ENCODE measurements at regions not wholly inside any gene's neighbourhood (a gene's known extent, or its start where the extent isn't known, plus 50 kb on each side); places are given as distances from the start of the nearest gene placed in this dataset.
"Not testable (repeated sequence)": the region's sequence is repeated elsewhere in the genome, so short reads cannot be mapped to it uniquely, and the experiment has no call there.

DNA sequence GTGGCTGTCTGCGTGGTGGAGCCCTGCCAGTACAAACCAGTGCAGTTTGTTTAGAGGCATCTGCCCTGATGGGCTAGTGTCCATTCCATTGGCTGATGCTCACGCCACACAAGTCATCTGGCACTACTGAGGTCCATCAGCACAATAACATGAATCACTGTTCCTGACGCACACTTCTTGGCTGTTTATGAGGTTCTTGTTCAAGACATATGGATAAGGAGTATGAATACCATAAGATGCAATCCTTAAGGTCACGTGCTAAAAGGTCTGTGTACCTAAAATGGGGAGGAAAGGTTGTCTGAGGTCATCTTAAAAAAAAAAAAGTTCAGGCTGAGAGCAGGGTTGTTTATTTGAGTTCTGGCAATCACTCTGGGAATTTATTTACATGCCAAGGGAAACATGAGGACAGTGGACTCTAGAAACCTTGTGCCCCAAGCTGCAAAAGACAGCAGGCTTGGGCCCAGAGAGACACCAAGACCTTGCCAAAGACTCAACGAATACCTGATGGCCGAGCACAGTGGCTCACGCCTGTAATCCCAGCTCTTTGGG is 54.1 kb upstream of the SHLD1 start:
- DNase-seq (ENCODE audit: low read depth) = peak; percentile 30

DNA sequence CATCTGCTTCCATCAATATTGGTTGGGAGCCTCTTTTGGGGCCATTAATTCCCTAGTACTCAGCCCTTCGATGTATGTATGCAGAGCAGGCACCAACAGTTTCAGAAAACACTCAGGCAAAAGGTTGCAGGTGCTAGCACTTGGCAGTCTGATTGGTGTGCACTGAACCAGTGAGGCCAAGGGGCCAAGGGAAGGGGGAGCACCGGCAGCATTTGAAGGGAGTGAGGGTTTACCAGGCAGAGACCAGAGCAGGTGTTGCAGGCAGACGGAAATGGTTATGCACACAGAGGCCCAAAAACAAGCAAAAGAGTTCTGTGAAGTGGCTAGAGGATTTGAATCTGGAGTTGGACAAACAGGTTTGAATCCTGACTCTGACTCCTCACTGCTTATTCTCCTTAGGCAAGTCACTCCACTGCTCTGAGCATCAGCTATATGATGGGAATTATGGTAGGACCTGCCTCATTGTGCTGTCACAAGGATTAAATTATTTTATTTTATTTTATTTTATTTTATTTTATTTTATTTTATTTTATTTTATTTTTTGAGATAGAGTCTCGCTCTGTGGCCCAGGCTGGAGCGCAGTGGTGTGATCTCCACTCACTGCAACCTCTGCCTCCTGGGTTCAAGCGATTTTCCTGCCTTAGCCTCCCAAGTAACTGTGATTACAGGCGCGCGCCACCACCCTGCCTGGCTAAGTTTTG is 58.1 kb upstream of the SHLD1 start:
- DNase-seq (ENCODE audit: low read depth) = no peak

DNA sequence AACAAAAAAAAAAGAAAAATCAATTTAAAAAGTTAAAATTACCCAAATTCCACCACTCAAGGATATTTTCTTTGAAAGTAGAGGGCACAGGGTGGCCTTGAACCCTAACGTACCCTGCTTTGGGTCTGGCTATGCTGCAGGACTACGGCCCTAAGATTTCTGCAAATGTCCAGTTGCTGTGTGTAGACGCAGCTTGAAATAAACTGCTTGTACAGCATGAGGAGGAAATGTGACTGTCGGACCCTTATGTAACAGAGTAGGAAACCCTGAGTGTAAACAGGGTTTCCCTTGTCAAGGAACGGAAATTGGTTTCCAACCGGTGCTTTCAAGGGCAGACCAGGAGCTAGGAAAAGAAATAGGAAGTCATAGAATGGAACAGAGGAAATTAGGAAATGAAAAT is 60.7 kb upstream of the SHLD1 start:
- no peak for DNase-seq (ENCODE audit: low read depth)

DNA sequence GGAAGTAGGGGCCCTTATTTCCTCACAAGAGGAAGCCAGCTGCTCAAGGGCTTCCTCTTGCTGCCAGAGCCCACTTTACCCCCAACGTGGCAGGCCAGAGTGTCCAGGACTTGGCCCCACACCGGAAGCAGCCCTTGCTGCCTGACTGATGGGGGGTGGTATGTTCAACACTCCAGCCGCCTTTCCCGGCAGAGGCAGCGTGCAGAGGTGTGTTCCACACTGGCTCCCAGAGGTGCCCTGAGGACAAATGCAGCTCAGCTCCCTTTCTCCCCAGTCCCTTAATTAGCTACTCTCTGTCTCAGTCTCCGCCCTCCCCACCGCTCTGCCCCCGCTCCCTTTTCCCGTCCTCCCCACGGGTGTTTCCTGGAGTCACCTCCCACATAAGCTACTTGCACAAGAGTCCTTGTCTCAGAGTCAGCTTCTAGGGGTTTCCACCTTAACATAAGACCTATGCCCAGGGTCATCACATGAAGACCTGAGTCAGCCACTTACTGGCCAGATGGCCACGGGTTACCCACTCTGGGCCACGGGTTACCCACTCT is 61.7 kb upstream of the SHLD1 start:
- DNase-seq (ENCODE audit: low read depth) = no peak

DNA sequence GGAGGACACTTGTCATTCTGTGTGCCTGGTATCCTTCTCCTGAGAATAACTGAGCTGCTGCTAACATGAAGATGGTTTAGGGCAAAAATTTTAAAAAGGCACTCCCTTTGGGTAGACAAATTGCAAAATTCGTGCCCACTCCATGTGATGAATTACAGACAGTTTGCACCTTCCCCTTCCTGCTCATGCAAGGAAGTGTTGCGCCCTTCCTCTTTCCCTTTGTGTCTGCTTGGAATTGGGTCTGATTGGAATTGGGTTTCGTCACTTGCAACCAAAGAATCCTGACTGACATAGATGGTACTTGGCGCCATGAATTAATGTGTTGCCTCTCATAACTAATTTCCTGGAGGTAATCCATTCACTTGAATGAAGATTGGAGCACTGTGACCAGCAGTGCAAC is 62.3 kb upstream of the SHLD1 start:
- no peak for DNase-seq (ENCODE audit: low read depth)

DNA sequence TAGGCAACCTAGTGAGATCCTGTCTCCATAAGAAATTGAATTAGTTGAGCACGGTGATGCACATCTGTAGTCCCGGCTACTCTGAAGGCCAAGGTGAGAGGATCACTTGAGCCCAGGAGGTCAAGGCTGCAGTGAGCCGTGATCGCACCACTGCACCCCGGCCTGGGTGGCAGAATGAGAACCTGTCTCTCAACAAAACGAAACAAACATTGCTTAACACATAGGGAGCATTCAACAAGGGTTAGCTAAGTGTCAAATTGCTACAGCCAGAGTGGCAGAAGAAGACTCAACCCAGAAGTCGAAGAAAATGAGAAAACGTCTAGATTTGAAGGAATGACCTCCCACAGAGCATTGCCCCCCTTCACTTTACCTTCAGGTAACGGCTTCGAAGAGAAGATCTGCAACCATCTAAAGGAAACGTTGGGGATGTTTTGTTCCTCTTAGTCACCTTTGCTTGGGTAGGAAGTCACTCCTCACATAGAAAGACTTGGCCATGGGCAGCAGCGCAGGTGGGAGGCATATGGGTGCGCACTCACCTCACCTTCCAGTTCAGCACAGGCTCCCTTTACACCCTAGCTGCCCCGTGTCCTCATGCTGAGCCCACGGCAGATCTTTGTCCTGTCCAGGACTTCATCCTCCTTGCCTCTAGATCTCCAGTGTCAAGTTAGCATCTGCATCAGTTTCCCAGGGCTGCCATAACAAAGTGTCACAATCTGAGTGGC is 63.7 kb upstream of the SHLD1 start:
- DNase-seq (ENCODE audit: low read depth) = no peak

DNA sequence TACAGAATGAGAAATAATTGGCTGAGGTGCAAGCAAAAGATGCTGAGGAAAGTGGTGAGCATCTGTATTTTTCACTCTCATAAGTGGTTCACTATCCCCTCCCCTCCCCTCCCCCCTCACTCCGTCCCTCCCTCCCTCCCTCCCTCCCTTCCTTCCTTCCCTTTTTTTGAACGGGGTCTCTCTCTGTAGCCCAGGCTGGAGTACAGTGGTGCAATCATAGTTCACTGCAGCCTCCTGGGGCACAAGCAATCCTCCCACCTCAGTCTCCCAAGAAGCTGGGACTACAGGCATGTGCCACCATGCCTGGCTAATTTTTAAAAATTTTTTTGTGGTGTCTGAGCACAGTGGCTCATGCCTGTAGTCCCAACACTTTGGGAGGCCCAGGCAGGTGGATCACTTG is 67.6 kb upstream of the SHLD1 start:
- not testable (repeated sequence) for DNase-seq (ENCODE audit: low read depth)

DNA sequence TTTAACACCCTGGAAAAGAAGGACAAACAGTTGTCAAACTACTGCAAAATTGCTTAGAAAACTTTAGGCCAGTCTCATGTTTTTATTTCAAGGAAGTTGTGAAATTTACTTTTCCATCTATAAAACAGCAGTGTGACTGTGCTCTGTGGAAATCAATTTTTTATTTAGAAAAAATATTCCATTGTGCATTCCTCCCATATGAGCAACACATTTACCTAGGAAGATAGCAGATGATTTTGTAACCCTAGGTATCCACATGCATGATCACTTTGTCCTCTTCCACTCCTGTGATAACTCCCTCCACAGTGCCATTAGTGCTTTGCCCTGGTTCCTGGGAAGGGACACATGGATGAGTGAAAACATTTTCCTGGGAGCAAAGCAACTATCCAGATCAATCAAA is 69.4 kb upstream of the GPCPD1 start:
- no peak for DNase-seq (ENCODE audit: low read depth)

DNA sequence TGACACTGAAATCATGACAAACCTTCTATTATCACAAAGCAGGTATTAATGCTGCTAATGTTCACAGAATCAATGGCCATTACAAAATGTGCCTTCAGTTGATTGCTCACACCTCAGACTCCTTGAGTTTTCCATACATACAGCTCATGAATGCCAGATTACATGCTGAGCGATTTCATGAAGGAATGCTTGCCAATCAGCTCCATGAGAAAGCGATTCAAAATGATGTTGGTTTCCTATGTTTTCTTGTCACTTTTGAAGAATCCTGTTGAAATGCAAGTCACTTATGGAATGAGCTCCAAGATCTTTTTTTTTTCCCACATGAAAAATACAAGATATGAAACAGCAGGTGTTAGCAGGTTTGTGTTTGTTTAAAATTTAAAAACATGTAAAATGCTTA is 68.0 kb upstream of the GPCPD1 start:
- DNase-seq (ENCODE audit: low read depth) = no peak

DNA sequence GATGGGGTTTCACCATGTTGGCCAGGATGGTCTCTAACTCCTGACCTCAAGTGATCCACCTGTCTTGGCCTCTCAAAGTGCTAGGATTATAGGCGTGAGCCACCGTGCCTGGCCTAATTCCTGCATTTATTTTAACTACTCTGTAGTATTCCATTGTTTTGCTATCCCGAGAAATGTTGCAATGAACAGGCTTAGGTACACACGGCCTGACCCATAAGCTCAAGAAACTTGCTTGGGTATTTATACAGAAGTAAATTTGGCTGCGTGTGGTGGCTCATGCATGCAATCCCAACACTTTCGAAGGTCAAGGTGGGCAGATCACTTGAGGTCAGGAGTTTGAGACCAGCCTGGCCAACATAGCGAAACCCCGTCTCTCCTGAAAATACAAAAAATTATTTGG is 67.1 kb upstream of the GPCPD1 start:
- not testable (repeated sequence) for DNase-seq (ENCODE audit: low read depth)

DNA sequence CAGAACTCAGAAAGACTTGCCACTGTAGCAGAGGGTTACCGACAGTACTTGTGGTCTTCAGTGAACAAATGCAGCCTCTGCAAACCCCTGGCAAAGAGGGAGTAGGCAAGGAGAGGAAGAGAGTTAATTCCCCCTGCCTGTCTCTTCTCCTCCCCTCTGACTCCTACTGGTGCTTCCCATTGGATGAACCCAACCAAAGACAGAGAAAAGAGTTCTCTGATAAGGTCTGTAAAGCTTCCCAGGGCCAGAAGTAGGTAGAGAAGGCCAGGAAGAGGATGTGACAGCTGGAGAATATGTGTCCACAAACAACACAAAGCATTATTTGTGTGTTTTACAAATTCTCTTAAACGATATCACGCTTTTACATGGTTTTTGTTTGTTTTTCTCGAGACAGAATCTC is 66.6 kb upstream of the GPCPD1 start:
- DNase-seq (ENCODE audit: low read depth) = no peak

DNA sequence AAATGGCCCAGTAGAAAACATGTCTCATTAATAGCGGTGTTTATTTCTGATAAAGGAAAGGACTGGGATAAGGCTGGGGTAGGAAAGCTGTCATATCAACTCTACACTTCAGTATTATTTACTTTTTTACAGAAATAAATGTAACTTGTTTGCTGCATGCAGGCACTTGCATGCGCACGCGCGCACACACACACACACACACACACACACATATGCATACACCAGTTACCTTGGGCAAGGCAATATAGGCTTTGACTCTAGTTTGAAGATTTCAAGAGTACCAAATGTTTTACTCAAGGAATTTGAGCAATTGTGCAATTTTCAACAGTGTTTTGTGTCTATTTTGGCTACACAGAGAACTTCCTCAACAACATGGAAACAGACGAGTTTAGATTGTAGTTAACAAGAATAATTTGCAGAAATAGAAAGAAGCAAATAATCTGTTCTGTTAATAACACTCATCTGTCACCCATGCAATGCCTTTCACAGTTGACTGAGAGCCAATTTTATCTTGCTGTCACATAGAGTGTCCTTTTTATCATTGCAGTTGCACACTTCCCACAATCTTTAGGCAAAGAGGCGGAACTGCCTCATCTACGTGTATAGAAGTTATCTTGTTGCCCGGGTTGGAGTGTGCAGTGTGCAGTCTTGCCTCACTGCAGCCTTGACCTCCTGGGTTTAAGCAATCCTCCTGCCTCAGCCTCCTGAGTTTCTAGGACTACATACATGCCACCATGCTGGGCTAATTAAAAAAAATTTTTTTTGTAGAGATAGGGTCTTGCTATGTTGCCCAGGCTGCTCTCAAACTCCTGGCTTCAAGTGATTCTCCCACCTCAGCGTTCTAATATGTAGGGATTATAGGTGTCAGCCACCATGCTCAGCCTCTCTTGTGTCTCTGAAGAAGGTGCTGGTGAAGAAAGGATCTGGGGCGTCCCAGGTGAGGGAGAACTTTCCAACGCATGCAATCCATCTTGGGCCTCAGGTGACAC is 64.6 kb upstream of the GPCPD1 start:
- DNase-seq (ENCODE audit: low read depth) = no peak

DNA sequence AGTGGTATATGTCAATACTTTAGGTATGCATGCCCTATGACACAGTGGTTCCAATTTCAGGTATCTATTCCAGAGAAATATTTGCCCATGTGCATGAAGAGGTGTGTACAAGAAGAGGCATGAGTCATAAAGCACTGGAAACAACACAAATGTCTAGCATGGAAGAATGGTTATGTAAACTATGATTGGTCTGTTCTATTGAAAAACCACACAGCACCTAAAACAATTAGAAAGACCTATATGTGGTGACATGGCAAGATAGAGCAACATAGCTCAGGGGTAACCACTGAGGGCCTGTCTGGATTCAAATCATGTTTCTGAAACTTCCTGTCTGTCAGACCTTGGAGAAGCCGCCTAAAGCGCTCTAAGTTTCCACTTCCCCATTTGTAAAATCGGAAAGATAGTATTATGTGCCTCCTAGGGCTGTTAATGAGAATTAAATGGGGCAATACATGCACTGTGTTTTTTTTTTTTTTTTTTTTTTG is 63.4 kb upstream of the GPCPD1 start:
- DNase-seq (ENCODE audit: low read depth) = no peak

DNA sequence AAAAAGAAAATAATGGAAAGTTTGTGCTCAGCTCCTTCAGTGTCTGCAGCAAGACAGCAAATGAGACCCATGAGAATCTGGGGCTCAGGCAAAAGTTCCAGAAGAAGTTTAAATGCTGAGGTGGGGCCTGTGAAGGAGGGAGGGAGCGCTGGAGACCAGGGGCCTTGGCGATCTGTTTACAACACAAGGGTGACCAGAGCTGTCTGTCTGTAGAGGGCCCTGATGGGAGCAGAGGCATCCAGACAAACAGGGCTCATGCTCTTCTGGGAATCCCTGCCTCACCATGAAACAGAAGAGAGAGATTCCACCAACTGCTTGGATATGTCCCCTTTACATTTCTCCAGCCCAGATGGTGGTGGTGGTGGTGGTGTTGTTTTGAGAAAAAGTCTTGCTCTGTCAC is 60.1 kb upstream of the GPCPD1 start:
- no peak for DNase-seq (ENCODE audit: low read depth)

DNA sequence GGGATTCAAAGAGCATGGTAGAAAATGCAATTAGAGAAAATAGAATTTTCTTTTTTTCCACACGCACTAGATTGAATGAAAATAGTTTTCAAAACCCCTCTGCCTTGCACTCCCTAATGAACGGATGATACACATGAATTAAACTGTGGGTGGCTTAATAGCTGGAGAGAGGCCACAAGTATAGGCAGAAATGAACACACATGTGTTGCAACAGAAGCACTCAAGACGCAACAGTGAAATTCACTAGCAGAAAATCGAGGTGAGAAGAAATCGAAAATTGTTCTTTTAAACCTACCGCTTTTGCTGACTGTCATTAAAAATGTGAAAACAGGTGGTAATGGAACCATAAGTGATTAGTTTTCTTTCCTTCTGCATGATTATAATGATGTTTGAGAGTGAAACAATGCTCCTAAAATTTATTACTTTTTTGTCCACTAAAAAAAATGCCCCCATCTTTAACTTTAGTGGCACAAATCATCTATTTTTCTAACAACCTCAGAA is 59.3 kb upstream of the GPCPD1 start:
- DNase-seq (ENCODE audit: low read depth) = no peak

DNA sequence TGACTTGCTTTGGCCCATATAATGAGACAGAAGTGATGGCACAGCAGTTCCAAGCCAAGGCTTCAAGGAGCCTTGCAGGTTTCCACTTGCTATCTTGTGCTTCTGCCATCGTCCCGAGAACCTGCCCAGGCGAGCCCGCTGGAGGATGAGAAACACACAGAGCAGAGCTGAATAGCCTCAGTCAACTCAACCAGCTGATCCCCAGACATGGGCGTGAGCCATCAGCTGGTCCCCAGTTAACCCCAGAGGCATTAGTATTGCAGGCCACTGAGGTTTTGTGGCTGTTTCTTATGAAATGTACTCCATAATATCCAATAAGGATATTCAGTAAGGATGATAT is 57.7 kb upstream of the GPCPD1 start:
- no peak for DNase-seq (ENCODE audit: low read depth)

DNA sequence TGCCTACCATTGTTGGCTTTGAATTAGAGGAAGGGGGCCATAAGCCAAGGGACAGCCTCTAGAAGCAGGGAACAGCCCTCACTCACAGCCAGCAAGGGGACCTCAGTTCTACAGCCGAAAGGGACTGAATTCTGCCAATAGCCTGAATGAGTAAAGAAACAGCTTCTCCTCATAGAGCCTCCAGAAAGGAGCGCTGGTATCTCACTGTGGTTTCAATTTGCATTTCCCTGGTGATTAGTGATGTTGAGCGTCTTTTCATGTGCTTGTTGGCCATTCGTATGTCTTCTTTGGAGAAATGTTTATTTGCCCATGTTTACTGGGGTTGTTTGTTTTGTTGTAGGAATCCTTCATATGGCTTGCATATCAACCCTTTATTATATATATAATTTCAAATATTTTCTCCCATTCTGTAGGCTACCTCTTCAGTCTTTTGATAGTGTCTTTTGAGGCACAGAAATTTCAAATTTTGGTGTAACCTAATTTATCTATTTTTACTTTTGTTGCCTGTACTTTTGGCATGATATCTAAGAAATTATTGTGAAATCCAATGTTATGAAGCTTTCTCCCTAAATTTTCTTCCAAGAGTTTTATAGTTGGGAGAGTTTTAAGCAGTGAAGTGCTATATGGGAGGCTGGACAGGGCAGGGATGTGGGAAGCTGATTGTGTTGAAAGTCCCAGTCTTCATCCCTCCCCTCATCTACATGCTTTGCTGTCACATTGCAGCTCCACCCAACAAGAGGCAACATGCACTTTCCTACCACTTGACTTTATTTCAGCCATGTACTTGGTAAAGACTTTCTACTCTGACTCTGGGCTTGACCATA is 57.1 kb upstream of the GPCPD1 start:
- DNase-seq (ENCODE audit: low read depth) = no peak

DNA sequence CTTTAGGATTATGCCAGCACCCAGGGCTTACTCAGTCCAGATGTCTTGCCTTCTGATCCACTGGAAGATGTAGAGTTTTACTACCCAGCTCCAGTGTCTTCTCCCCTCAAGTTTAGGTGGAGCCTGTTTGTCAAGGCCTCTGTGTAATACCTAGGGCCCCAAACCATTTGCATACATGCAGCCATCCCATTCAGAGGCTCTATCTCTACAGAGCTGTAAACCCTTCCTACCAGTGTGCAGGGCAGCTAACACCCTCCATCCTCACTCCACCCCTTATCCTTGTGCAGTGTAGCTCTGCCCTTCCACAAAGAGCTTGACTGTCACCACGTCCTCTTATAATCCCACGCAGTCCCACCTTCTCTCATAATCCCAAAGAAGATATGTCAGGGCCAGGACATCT is 54.6 kb upstream of the GPCPD1 start:
- DNase-seq (ENCODE audit: low read depth) = no peak

DNA sequence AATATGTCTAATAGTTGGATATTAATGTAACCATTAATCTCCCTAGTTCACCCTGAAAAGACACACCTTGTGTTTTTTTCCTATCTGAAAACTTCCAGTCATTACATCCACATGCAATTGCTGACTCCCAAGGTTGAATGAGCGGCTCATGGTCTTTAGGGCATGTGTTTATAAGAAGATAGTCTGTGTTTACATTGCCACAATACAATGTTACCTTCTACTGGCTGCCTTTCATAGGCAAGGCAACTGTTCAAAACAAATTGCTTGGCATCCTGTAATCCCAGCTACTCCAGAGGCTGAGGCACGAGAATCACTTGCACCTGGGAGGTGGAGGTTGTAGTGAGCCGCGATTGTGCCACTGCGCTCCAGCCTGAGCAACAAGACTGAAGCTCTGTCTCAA is 52.6 kb upstream of the GPCPD1 start:
- DNase-seq (ENCODE audit: low read depth) = no peak

DNA sequence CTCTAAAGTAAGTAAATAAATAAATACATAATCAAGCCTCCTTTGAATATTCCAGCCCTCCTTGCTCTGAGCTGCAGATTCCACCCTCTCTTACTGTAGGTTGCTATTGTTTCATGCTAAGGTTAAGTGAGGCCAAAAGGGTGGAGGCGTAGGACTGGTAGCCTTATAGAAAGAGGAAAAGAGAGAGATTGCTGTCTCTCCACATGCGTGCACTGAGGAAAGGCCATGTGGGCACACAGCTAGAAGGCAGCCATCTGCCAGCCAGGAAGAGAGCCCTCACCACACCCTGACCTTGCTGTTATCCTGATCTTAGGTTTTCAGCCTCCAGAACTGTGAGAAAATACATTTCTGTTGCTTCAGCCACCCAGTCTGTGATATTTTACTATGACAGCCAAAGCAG is 52.0 kb upstream of the GPCPD1 start:
- DNase-seq (ENCODE audit: low read depth) = no peak

DNA sequence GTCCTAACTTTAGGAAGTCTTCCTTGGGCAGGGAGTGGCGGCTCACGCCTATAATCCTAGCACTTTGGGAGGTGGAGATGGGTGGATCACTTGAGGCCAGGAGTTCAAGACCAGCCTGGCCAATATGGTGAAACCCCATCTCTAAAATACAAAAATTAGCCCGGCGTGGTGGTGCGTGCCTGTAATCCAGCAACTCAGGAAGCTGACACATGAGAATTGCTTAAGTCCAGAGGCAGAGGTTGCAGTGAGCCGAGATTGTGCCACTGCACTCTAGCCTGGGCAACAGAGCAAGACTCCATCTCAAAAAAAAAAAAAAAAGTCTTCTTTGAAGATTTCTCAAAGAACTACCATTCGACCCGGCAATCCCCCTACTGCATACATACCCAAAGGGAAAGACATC is 50.0 kb upstream of the GPCPD1 start:
- DNase-seq (ENCODE audit: low read depth) = not testable (repeated sequence)

Data from GM04503 (cell line).